Subcutaneous abdominal adipose tissue (tissue), 5 donors: ENCODE measurements at regions not wholly inside any gene's neighbourhood (a gene's known extent, or its start where the extent isn't known, plus 50 kb on each side); places are given as distances from the start of the nearest gene placed in this dataset.
"Not testable (repeated sequence)": the region's sequence is repeated elsewhere in the genome, so short reads cannot be mapped to it uniquely, and the experiment has no call there.

ENCODE experiments used
- H3K27ac ChIP-seq: one replicate; pipeline ENCODE4 v1.7.0; 2013; ENCODE audit warnings: low read depth, mild to moderate bottlenecking, inconsistent platforms, low read length, moderate library complexity
- H3K27me3 ChIP-seq, 5 donors: one replicate each; pipeline ENCODE4 v1.7.0; 2013; ENCODE audit warnings: low read length in 5 of 5, inconsistent platforms in 1 of 5; ENCODE audit not compliant: control insufficient read depth in 5 of 5, insufficient read depth in 4 of 5
- H3K36me3 ChIP-seq, 5 donors: one replicate each; pipeline ENCODE4 v1.7.0; 2013; ENCODE audit warnings: low read length in 5 of 5; ENCODE audit not compliant: control insufficient read depth in 5 of 5, insufficient read depth in 5 of 5
- H3K4me1 ChIP-seq, 5 donors: one replicate each; pipeline ENCODE4 v1.7.0; 2013; ENCODE audit warnings: low read length in 5 of 5, mild to moderate bottlenecking in 3 of 5, moderate library complexity in 1 of 5; ENCODE audit not compliant: control insufficient read depth in 5 of 5, insufficient read depth in 5 of 5
- H3K4me3 ChIP-seq, 5 donors: one replicate each; pipeline ENCODE4 v1.7.0; 2013; ENCODE audit warnings: low read length in 5 of 5, low read depth in 1 of 5
- H3K9ac ChIP-seq, 5 donors: one replicate each; pipeline ENCODE4 v1.7.0; 2013; ENCODE audit warnings: low read length in 5 of 5, mild to moderate bottlenecking in 4 of 5, moderate library complexity in 3 of 5
- H3K9me3 ChIP-seq, 5 donors: one replicate each; pipeline ENCODE4 v1.7.0; 2013; ENCODE audit warnings: low read length in 5 of 5; ENCODE audit not compliant: control insufficient read depth in 5 of 5
- donor health status: healthy.
- donor health status: healthy.
- donor health status: healthy.
- donor health status: healthy.
- donor health status: healthy.

DNA sequence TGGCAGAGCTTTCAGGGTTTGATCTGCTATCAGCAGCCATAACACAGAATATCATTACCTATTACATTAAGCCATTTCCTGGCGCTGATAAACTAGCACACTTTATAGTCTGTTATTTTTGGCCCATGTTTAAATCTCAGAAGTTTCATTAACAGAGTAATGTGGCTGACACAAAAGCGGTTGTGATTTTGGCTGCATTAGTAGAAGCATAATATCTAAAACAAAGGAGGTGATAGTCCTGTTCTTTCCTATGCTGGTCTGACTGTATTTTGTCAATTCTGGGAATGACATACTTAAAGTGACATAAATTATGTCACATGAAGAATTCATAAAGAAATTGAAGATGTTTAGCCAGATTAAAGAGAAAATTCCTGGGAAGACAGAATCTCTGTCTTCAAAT, 151.3 kb upstream of the KCND3 start:
- Histone ChIP-seq H3K27me3 (peaks cover 0 to 6% (median 5%) of the 10 kb centered on the region in 5 donors), H3K9me3 (no peaks in the 10 kb centered on the region), H3K4me3 (no peak overlapping the region), H3K27ac (no peak overlapping the region), H3K4me1 (no peaks in the 10 kb centered on the region), H3K9ac (no peak overlapping the region), H3K36me3 (no peaks in the 10 kb centered on the region)

DNA sequence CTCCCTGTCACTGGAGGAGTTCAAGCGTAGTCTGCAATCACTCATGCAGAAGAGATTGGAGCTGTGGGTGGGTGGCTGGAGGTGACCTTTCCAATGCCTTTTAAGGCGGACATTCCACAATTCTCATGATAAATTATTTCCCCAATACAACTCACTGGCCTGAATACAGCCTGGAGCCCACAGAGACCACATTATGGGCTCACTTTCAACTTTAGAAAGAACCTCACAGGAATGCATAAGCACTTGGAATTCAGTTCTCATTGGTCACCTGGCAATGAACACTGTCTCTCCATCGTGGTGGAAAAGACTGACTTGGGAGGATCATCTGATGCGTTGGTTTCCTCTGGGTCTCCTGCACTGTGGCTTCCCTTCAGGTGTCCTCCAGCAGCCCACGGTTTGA, 151.8 kb upstream of the KCND3 start:
- Histone ChIP-seq H3K9ac (no peak overlapping the region), H3K9me3 (no peaks in the 10 kb centered on the region), H3K27me3 (peaks cover 0 to 6% (median 5%) of the 10 kb centered on the region in 5 donors), H3K4me3 (no peak overlapping the region), H3K4me1 (no peaks in the 10 kb centered on the region), H3K36me3 (no peaks in the 10 kb centered on the region), H3K27ac (no peak overlapping the region)

DNA sequence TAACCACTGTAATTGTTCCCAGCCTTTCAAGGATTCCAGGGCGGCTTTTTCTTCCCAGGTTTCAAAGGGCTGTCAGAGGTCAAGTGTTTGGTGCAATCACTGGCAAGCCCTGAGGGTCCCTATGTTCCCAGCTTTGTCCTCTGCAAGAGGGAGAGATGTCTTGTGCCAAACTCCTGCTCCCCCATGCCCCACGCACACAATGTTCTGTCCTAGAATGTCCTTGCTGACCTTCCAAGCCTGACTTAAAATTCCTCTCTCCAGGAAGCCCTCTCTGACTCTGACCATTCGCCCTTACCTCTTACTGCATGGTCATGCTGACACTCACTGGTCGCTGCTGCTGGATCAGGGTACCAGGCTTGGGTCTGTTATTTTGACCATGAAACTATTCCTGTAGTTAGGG, 152.5 kb upstream of the KCND3 start:
- H3K27me3 ChIP-seq = peaks cover 0 to 6% (median 5%) of the 10 kb centered on the region in 5 donors
- no peak overlapping the region for H3K27ac ChIP-seq
- H3K36me3 ChIP-seq = no peaks in the 10 kb centered on the region
- no peaks in the 10 kb centered on the region for H3K9me3 ChIP-seq
- H3K4me1 ChIP-seq = no peaks in the 10 kb centered on the region
- H3K9ac ChIP-seq = no peak overlapping the region
- H3K4me3 ChIP-seq = no peak overlapping the region

DNA sequence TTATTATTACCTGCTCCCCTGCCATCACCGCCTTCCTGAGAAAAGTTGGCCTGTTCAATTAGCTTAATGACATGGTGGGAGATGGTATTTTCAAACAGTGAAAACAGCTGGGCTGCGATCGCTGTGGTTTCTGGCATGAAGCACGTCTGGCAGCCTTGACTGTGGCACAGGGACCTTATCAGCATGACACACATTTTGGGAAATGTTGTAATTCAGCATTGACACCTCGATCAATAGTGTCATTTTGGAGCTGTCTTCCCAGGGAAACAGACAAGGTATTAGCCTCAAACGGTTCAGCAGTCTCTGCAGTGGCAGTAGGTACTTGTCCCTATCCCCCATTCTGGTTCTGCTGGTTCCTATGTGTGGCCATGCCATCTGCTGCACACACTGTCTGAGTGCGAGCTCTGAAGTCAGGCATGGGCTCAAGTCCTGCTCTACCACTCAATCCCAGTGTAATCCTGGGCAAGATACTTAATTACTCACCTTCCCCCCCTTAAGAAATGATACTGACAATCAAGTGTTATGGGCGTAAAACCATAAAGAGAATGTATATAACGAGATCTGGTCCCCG, 154.5 kb upstream of the KCND3 start:
- Histone ChIP-seq H3K27ac (no peak overlapping the region), H3K27me3 (peaks cover 0 to 6% (median 5%) of the 10 kb centered on the region in 5 donors), H3K9ac (no peak overlapping the region), H3K4me1 (no peaks in the 10 kb centered on the region), H3K36me3 (no peaks in the 10 kb centered on the region), H3K9me3 (peaks cover 0 to 3% (median 0%) of the 10 kb centered on the region in 5 donors), H3K4me3 (no peak overlapping the region)

DNA sequence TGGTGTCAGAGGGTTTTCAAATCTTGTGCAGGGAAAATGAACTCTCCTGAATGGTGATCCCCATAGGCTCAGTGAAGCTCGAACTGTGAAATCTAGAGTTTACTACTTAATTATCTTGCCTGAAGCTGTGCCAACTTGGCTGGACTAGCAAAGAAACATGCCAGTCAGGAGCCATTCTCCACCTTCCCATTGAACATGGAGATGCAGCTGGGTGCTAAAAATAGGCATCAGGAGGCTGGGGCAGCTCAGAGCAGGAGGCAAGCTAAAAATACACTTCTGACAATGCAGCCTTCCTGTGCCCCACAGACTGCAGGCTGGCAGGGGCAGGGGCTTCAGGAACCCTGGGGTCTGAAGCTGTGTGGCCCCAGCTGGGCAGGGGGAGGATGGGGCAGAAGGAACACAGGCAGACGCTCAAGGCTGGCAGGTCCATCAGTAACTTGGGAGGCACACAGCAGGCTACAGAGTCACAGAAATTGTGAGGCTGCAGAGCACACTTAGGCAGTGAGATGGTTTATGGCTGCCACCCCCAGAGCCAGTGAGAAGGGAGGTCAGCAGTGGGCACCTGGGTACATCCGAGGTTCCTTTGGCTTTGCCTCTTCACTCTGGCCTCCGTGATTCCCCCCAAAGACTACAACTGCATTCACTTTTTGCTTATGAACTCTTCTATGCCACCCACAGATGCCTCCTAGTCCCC, 155.4 kb upstream of the KCND3 start:
- Histone ChIP-seq H3K4me1 (no peaks in the 10 kb centered on the region), H3K36me3 (no peaks in the 10 kb centered on the region), H3K4me3 (no peak overlapping the region), H3K9ac (no peak overlapping the region), H3K27ac (no peak overlapping the region), H3K27me3 (peaks cover 0 to 6% (median 5%) of the 10 kb centered on the region in 5 donors), H3K9me3 (peaks cover 0 to 10% (median 6%) of the 10 kb centered on the region in 5 donors)

DNA sequence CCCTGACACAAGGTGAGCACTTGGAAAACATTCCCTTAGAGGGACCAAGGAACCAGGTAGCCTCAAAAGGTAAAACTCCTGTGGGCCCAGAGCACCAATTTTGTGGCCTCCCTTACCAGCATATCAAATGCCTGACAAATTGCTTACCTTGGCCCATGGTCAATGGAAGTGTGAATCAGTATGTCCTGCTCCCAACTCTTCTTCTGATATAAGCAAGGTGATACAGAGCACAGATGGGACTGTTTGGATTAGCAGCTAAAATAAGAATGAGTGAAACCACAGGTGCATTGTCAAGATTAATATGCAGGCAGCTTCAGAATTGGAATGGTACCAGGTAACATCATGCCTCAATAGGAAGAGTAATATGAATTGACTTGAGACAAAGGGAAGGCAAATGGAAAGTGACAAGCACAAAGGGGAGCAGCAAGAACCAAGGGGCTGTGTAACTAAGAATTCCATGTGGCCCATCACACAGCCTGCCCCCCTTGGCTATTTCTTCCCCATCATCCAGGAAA, 156.8 kb upstream of the KCND3 start:
- Histone ChIP-seq H3K4me1 (no peaks in the 10 kb centered on the region), H3K27me3 (peaks cover 0 to 6% (median 5%) of the 10 kb centered on the region in 5 donors), H3K27ac (no peak overlapping the region), H3K36me3 (no peaks in the 10 kb centered on the region), H3K9ac (no peak overlapping the region), H3K4me3 (no peak overlapping the region), H3K9me3 (peaks cover 0 to 14% (median 6%) of the 10 kb centered on the region in 5 donors)

DNA sequence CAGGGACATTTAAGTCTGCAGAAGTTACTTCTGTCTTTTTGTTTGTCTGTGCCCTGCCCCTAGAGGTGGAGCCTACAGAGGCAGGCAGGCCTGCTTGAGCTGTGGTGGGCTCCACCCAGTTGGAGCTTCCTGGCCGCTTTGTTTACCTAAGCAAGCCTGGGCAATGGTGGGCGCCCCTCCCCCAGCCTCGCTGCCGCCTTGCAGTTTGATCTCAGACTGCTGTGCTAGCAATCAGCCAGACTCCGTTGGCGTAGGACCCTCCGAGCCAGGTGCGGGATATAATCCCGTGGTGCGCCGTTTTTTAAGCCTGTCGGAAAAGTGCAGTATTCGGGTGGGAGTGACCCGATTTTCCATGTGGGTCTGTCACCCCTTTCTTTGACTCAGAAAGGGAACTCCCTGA, 170.7 kb upstream of the KCND3 start:
- not testable (repeated sequence) for H3K9me3 ChIP-seq, H3K4me3 ChIP-seq, H3K36me3 ChIP-seq, H3K27ac ChIP-seq, H3K27me3 ChIP-seq, H3K4me1 ChIP-seq, H3K9ac ChIP-seq

DNA sequence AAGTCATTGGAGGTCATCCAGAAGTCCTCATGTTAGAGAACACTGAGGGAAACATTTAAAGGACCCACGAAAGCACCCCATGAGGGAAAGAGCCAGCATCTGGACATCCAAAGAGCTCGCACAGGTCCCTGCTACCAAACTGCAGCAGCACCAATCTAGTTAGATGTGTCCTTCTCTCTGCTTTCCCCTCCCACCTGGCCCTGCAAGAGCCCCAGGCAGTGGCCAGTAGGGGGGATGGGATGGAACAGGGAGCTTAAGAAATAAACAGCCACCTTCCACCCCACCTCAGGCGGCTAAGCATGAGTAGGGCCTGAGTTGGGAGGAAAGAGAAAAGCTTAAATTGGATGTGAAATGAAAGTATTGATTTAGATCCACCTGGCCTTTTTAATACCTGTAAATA, 175.9 kb upstream of the KCND3 start:
- no peaks in the 10 kb centered on the region for H3K27me3 ChIP-seq
- no peak overlapping the region for H3K27ac ChIP-seq
- H3K9me3 ChIP-seq = no peaks in the 10 kb centered on the region
- H3K9ac ChIP-seq = no peak overlapping the region
- H3K4me3 ChIP-seq = no peak overlapping the region
- no peaks in the 10 kb centered on the region for H3K4me1 ChIP-seq
- H3K36me3 ChIP-seq = no peaks in the 10 kb centered on the region

DNA sequence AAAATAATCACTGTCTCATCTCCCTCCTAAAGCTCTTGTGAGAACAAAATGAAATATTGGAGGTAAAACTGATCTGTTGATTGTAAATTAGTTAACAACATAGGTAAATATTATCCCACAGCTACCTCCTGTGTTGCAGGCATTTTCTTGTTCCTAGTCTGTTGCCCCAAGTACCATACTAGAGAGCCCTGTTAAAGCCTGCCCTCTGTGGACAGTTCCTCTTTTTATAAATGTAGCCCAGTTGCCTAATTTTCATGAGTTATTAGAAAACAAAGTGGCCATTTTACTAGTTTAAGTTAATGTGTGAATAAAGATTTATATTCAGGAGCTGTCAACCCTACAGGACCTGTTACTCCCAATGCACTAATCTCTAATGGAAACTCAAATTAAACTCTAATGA, 180.0 kb upstream of the KCND3 start:
- Histone ChIP-seq H3K27me3 (no peaks in the 10 kb centered on the region), H3K4me3 (no peak overlapping the region), H3K27ac (no peak overlapping the region), H3K9me3 (no peaks in the 10 kb centered on the region), H3K36me3 (no peaks in the 10 kb centered on the region), H3K4me1 (no peaks in the 10 kb centered on the region), H3K9ac (no peak overlapping the region)

DNA sequence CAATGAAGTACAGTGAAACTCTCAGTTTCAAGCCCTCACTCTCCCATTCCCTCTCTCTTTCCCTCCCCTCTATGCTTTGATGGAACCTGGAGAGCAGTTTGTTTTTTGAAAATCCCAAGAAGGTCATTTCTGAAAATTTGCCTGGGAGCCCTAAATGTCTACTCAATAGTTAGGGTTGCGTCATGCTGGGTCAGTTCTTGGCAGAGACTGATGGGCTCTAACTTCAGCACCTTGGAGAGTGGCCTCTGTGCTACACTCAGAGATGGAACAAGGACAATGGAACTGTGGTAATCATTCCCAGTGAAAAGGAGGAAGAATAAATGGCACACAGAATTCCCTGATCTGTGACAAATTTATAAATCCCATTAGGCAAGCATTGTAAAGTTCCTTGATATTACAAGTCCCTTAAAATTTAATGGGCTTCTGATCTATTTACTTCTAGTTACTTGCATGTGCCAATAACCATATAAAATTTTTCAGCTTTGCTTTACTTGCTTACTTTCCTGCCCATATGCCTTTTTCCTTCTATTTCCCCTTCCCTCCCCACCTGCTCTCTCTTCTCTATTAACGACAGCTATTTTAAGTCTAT, 182.9 kb upstream of the KCND3 start:
- H3K9me3 ChIP-seq = no peaks in the 10 kb centered on the region
- no peaks in the 10 kb centered on the region for H3K4me1 ChIP-seq
- H3K9ac ChIP-seq = no peak overlapping the region
- H3K4me3 ChIP-seq = no peak overlapping the region
- H3K27me3 ChIP-seq = no peaks in the 10 kb centered on the region
- no peak overlapping the region for H3K27ac ChIP-seq
- H3K36me3 ChIP-seq = peaks cover 0 to 6% (median 0%) of the 10 kb centered on the region in 5 donors
